GM12891 (cell line): ENCODE measurements at regions not wholly inside any gene's neighbourhood (a gene's known extent, or its start where the extent isn't known, plus 50 kb on each side); places are given as distances from the start of the nearest gene placed in this dataset.

ENCODE experiments used
- DNase-seq: peaks from one replicate; pipeline ENCODE4 v3.0.0; 2011; ENCODE audit warnings: low spot score; ENCODE audit not compliant: insufficient read length
- FAIRE-seq: peaks from 2 replicates; lab custom pipeline; 2011; peaks lifted over from hg19 to GRCh38; lab: Jason Lieb, UNC
- PAX5 ChIP-seq: IDR thresholded peaks from 2 replicates; pipeline ENCODE4 v1.6.1; 2011; ENCODE audit warnings: low read length, moderate library complexity, mild to moderate bottlenecking; ENCODE audit not compliant: insufficient read depth, severe bottlenecking
- POLR2A ChIP-seq: IDR thresholded peaks from 2 replicates; pipeline ENCODE4 v1.6.1; 2011; ENCODE audit warnings: low read depth, low read length, control low read depth
- POLR2AphosphoS5 ChIP-seq: IDR thresholded peaks from 2 replicates; pipeline ENCODE4 v1.6.1; 2011; ENCODE audit warnings: low read depth, low read length, control low read depth
- POU2F2 ChIP-seq: IDR thresholded peaks from 2 replicates; pipeline ENCODE4 v1.6.1; 2011; ENCODE audit warnings: low read depth, mild to moderate bottlenecking, control low read depth, low read length, moderate library complexity
- SPI1 ChIP-seq: IDR thresholded peaks from 2 replicates; pipeline ENCODE4 v1.6.1; 2011; ENCODE audit warnings: low read depth, low read length, control low read depth
- TAF1 ChIP-seq: IDR thresholded peaks from 2 replicates; pipeline ENCODE4 v1.6.1; 2011; ENCODE audit warnings: low read depth, low read length, control low read depth

GRCh38 chr2:117718048-117718447, 96.4 kb upstream of the DDX18 start:
- no peak for DNase-seq
- TF ChIP-seq POLR2A: no peak
- TF ChIP-seq POLR2AphosphoS5: no peak
- TF ChIP-seq TAF1: no peak
- TF ChIP-seq SPI1: no peak
- no peak for TF ChIP-seq PAX5
- TF ChIP-seq POU2F2: no peak
- FAIRE-seq: no peak

GRCh38 chr2:117720765-117721164, 93.7 kb upstream of the DDX18 start:
- TF ChIP-seq POLR2A (no peak), TAF1 (no peak), POU2F2 (no peak)
- no peak for FAIRE-seq

GRCh38 chr2:117723483-117723882, 91.0 kb upstream of the DDX18 start:
- TF ChIP-seq POLR2A (no peak), PAX5 (no peak), POU2F2 (no peak), TAF1 (no peak), POLR2AphosphoS5 (no peak), SPI1 (no peak)
- DNase-seq: no peak
- no peak for FAIRE-seq

More at GRCh38 chr2:117720765-117721164, 93.7 kb upstream of the DDX18 start:
- no peak for DNase-seq

GRCh38 chr2:117723888-117724434, 90.5 kb upstream of the DDX18 start:
- FAIRE-seq (no peak), DNase-seq (no peak)
- TF ChIP-seq POLR2AphosphoS5: no peak

- TF ChIP-seq POLR2AphosphoS5 (no peak), SPI1 (no peak), PAX5 (no peak), POLR2A (no peak), POU2F2 (no peak), TAF1 (no peak)
- no peak for DNase-seq
- FAIRE-seq: no peak
Observed at GRCh38 chr2:117726747-117727146, 87.7 kb upstream of the DDX18 start.

GRCh38 chr2:117737846-117738245, 76.6 kb upstream of the DDX18 start:
- no peak for DNase-seq
- FAIRE-seq: no peak
- TF ChIP-seq TAF1 (no peak), POU2F2 (no peak), PAX5 (no peak), POLR2AphosphoS5 (no peak), POLR2A (no peak), SPI1 (no peak)

- TF ChIP-seq TAF1 (no peak), SPI1 (peak; percentile 74)
- DNase-seq (no peak), FAIRE-seq (no peak)
Observed at GRCh38 chr2:117738991-117739839, 75.3 kb upstream of the DDX18 start.

GRCh38 chr2:117745537-117745936, 69.0 kb upstream of the DDX18 start:
- DNase-seq: no peak
- FAIRE-seq: no peak
- TF ChIP-seq POLR2A: no peak
- TF ChIP-seq POLR2AphosphoS5: no peak
- TF ChIP-seq POU2F2: no peak
- TF ChIP-seq SPI1: no peak
- TF ChIP-seq PAX5: no peak
- no peak for TF ChIP-seq TAF1

- FAIRE-seq (no peak), DNase-seq (no peak)
- TF ChIP-seq SPI1 (no peak), POLR2A (no peak), POLR2AphosphoS5 (no peak), POU2F2 (no peak), PAX5 (no peak), TAF1 (no peak)
Observed at GRCh38 chr2:117755768-117756167, 58.7 kb upstream of the DDX18 start.

GRCh38 chr2:117760916-117761315, 53.6 kb upstream of the DDX18 start:
- FAIRE-seq (no peak), DNase-seq (no peak)
- no peak for TF ChIP-seq POU2F2
- no peak for TF ChIP-seq POLR2A
- no peak for TF ChIP-seq SPI1
- no peak for TF ChIP-seq POLR2AphosphoS5
- no peak for TF ChIP-seq TAF1
- TF ChIP-seq PAX5: no peak
